IMR-90 (cell line): ENCODE measurements at regions not wholly inside any gene's neighbourhood (a gene's known extent, or its start where the extent isn't known, plus 50 kb on each side); places are given as distances from the start of the nearest gene placed in this dataset.

ENCODE experiments used
- ATAC-seq: fragments of 200-7000 bp; cut with Tn5 transposase; 2 replicates; pipeline ENCODE4 v1.9.1; 2020; ENCODE audit warnings: low read depth, mild to moderate bottlenecking, moderate library complexity
- BruUV-seq: library from RNA; stranded (reverse); fragments of 400-500 nt; replicated peaks from 2 replicates; lab custom pipeline; 2021; lab: Mats Ljungman, UMichigan
- CTCF ChIA-PET: fragments of 300-600 bp; formaldehyde crosslinking; extraction: SDS; loops from one replicate; lab custom pipeline; 2021; ENCODE audit warnings: antibody characterized with exemption; lab: Yijun Ruan, JAX
- POLR2A ChIA-PET: fragments of 300-600 bp; sonication (Branson Sonifier 250); formaldehyde crosslinking; loops from one replicate; lab custom pipeline; 2022; ENCODE audit warnings: antibody characterized with exemption; ENCODE audit not compliant: unreplicated experiment; lab: Charles Lee
- DNase-seq: peaks from one replicate; pipeline ENCODE4 v3.0.0; 2013
- H2AFZ ChIP-seq: replicated peaks from 2 replicates; pipeline ENCODE3; 2013; ENCODE audit warnings: low read length, mild to moderate bottlenecking; ENCODE audit not compliant: poor library complexity
- H2AK5ac ChIP-seq: 2 replicates; pipeline ENCODE4 v1.6.1; 2013; ENCODE audit warnings: low read depth, low read length, inconsistent platforms
- H2AK9ac ChIP-seq: replicated peaks from 2 replicates; pipeline ENCODE3; 2013; ENCODE audit warnings: mild to moderate bottlenecking, low read depth, low read length, moderate library complexity; ENCODE audit not compliant: poor library complexity
- H2BK120ac ChIP-seq: 2 replicates; pipeline ENCODE4 v1.6.1; 2013; ENCODE audit warnings: low read depth, low read length, inconsistent platforms
- H2BK15ac ChIP-seq: 3 replicates; pipeline ENCODE4 v1.6.1; 2013; ENCODE audit warnings: low read depth, low read length, inconsistent platforms
- H2BK20ac ChIP-seq: 2 replicates; pipeline ENCODE4 v1.6.1; 2013; ENCODE audit warnings: low read depth, mild to moderate bottlenecking, inconsistent platforms, low read length, moderate library complexity
- H2BK5ac ChIP-seq: 2 replicates; pipeline ENCODE4 v1.6.1; 2013; ENCODE audit warnings: mild to moderate bottlenecking, low read depth, low read length, inconsistent platforms; ENCODE audit not compliant: poor library complexity, severe bottlenecking
- H3K14ac ChIP-seq: replicated peaks from 2 replicates; pipeline ENCODE4 v1.6.1; 2013; ENCODE audit warnings: low read depth, low read length, inconsistent platforms
- H3K18ac ChIP-seq: 2 replicates; pipeline ENCODE4 v1.6.1; 2013; ENCODE audit warnings: low read depth, low read length, control low read depth
- H3K23ac ChIP-seq: 2 replicates; pipeline ENCODE4 v1.6.1; 2013; ENCODE audit warnings: low read depth, low read length, inconsistent platforms
- H3K27ac ChIP-seq: 2 replicates; pipeline ENCODE4 v1.5.1; 2013; ENCODE audit warnings: mild to moderate bottlenecking, control low read depth, low read length; ENCODE audit not compliant: insufficient read depth
- H3K27me3 ChIP-seq: 2 replicates; pipeline ENCODE4 v1.6.1; 2013; ENCODE audit warnings: low read length; ENCODE audit not compliant: control insufficient read depth, insufficient read depth
- H3K36me3 ChIP-seq: 2 replicates; pipeline ENCODE4 v1.6.1; 2013; ENCODE audit warnings: low read length, mixed read lengths; ENCODE audit not compliant: control insufficient read depth, insufficient read depth
- H3K4ac ChIP-seq: 2 replicates; pipeline ENCODE4 v1.6.1; 2013; ENCODE audit warnings: low read depth, low read length, inconsistent platforms
- H3K4me1 ChIP-seq: 2 replicates; pipeline ENCODE4 v1.6.1; 2013; ENCODE audit warnings: low read length, mixed read lengths; ENCODE audit not compliant: control insufficient read depth, insufficient read depth
- H3K4me2 ChIP-seq: 2 replicates; pipeline ENCODE4 v1.6.1; 2013; ENCODE audit warnings: low read depth, mild to moderate bottlenecking, control low read depth, low read length, moderate library complexity
- H3K4me3 ChIP-seq: 2 replicates; pipeline ENCODE4 v1.5.1; 2013; ENCODE audit warnings: low read depth, mild to moderate bottlenecking, control low read depth, low read length, moderate library complexity; ENCODE audit not compliant: insufficient read depth
- H3K56ac ChIP-seq: 2 replicates; pipeline ENCODE4 v1.6.1; 2013; ENCODE audit warnings: low read length, inconsistent platforms; ENCODE audit not compliant: insufficient read depth; ENCODE audit errors: extremely low read depth
- H3K79me1 ChIP-seq, 2 experiments: 2 replicates each; pipeline ENCODE4 v1.6.1; 2013; ENCODE audit warnings: low read length in 2 of 2, inconsistent platforms in 1 of 2, low read depth in 1 of 2
- H3K9ac ChIP-seq: 2 replicates; pipeline ENCODE4 v1.6.1; 2013; ENCODE audit warnings: low read depth, low read length, control low read depth
- H3K9me1 ChIP-seq: 2 replicates; pipeline ENCODE4 v1.6.1; 2013; ENCODE audit warnings: low read length, inconsistent platforms; ENCODE audit not compliant: insufficient read depth
- H3K9me3 ChIP-seq: 2 replicates; pipeline ENCODE4 v1.6.1; 2013; ENCODE audit warnings: low read length; ENCODE audit not compliant: control insufficient read depth, insufficient read depth
- H4K20me1 ChIP-seq: 2 replicates; pipeline ENCODE4 v1.6.1; 2013; ENCODE audit warnings: low read length, inconsistent platforms; ENCODE audit not compliant: insufficient read depth
- H4K5ac ChIP-seq: 2 replicates; pipeline ENCODE4 v1.6.1; 2013; ENCODE audit warnings: mild to moderate bottlenecking, low read depth, low read length, control low read depth
- H4K8ac ChIP-seq, 2 experiments: 2 replicates each; pipeline ENCODE4 v1.6.1; 2013; ENCODE audit warnings: low read depth in 2 of 2, low read length in 2 of 2, control low read depth in 1 of 2, inconsistent platforms in 1 of 2
- H4K91ac ChIP-seq: 2 replicates; pipeline ENCODE4 v1.6.1; 2013; ENCODE audit warnings: low read depth, low read length, inconsistent platforms; ENCODE audit not compliant: insufficient read depth
- BHLHE40 ChIP-seq: fragments of 150-350 bp; IDR thresholded peaks from 2 replicates; pipeline ENCODE4 v1.6.1; 2016; ENCODE audit warnings: mild to moderate bottlenecking, low read depth, low read length
- CEBPB ChIP-seq: IDR thresholded peaks from 2 replicates; pipeline ENCODE4 v1.6.1; 2012; ENCODE audit warnings: low read depth, low read length, improper control_type of control experiment
- CHD1 ChIP-seq: IDR thresholded peaks from 2 replicates; pipeline ENCODE4 v1.6.1; 2012; ENCODE audit warnings: low read depth, low read length, improper control_type of control experiment
- CTCF ChIP-seq: conservative IDR thresholded peaks from 2 replicates; pipeline ENCODE4 v1.5.1; 2012; ENCODE audit warnings: mild to moderate bottlenecking, low read depth, low read length, improper control_type of control experiment
- ELK1 ChIP-seq: fragments of 150-350 bp; IDR thresholded peaks from 2 replicates; pipeline ENCODE4 v1.6.1; 2016; ENCODE audit warnings: low read depth, mild to moderate bottlenecking, low read length, moderate library complexity, borderline replicate concordance
- FOS ChIP-seq: fragments of 150-350 bp; IDR thresholded peaks from 2 replicates; pipeline ENCODE4 v1.6.1; 2016; ENCODE audit warnings: low read depth, low read length
- MAFK ChIP-seq: IDR thresholded peaks from 2 replicates; pipeline ENCODE4 v1.6.1; 2012; ENCODE audit warnings: low read depth, low read length, improper control_type of control experiment
- MAZ ChIP-seq: IDR thresholded peaks from 2 replicates; pipeline ENCODE4 v1.6.1; 2012; ENCODE audit warnings: low read depth, mild to moderate bottlenecking, low read length, improper control_type of control experiment, moderate library complexity, borderline replicate concordance
- MXI1 ChIP-seq: IDR thresholded peaks from 2 replicates; pipeline ENCODE4 v1.6.1; 2012; ENCODE audit warnings: low read depth, mild to moderate bottlenecking, low read length, moderate library complexity, borderline replicate concordance
- RAD21 ChIP-seq: IDR thresholded peaks from 2 replicates; pipeline ENCODE4 v1.6.1; 2012; ENCODE audit warnings: low read length, improper control_type of control experiment
- RCOR1 ChIP-seq: IDR thresholded peaks from 2 replicates; pipeline ENCODE4 v1.6.1; 2012; ENCODE audit warnings: mild to moderate bottlenecking, low read length, improper control_type of control experiment; ENCODE audit not compliant: insufficient replicate concordance
- dilution Hi-C: fragments of 300-500 bp; cut with HindIII; formaldehyde crosslinking; loops from one replicate; pipeline ENCODE4 v1.14.3; 2018; ENCODE audit warnings: low sequenced_read_pairs; ENCODE audit not compliant: unreplicated experiment
- in situ Hi-C: fragments of 300-500 bp; cut with MboI; formaldehyde crosslinking; loops from 3 replicates; pipeline ENCODE4 v1.14.3; 2019; ENCODE audit warnings: low sequenced_read_pairs, inconsistent platforms, mixed read lengths
- intact Hi-C: fragments of 100-400 bp; cut with micrococcal nuclease; formaldehyde crosslinking; loops from 2 replicates; pipeline ENCODE4 v1.10.0; 2022

- Histone ChIP-seq H3K27ac (no peak overlapping the region), H3K14ac (no peak overlapping the region), H3K4me2 (no peak overlapping the region), H2AK9ac (no peak overlapping the region), H2BK5ac (no peak overlapping the region), H3K36me3 (no peaks in the 10 kb centered on the region), H3K9me3 (no peaks in the 10 kb centered on the region), H3K9ac (no peak overlapping the region), H3K18ac (no peak overlapping the region), H3K9me1 (no peaks in the 10 kb centered on the region), H3K27me3 (no peaks in the 10 kb centered on the region), H3K4me1 (no peaks in the 10 kb centered on the region), H4K8ac (no peak overlapping the region), H2BK120ac (no peak overlapping the region), H2AK5ac (no peak overlapping the region), H3K4ac (no peak overlapping the region), H4K20me1 (no peaks in the 10 kb centered on the region), H3K23ac (no peak overlapping the region), H2BK15ac (no peak overlapping the region), H4K5ac (no peak overlapping the region), H2BK20ac (no peak overlapping the region), H3K56ac (no peak overlapping the region), H3K79me1 (no peaks in the 10 kb centered on the region), H4K91ac (no peak overlapping the region), H3K4me3 (no peak overlapping the region), H2AFZ (no peak overlapping the region)
- no TSS peak for BruUV-seq
- intact Hi-C loops (no loop called here), in situ Hi-C loops (no loop called here), dilution Hi-C loops (no loop called here)
- TF ChIP-seq ELK1 (no peak), MXI1 (no peak), BHLHE40 (no peak), CTCF (no peak), CEBPB (no peak), MAFK (no peak), FOS (no peak), CHD1 (no peak), MAZ (no peak), RAD21 (no peak), RCOR1 (no peak)
- DNase-seq (no peak), ATAC-seq (no peak)
- ChIA-PET CTCF (no interaction called here), POLR2A (no interaction called here)
Observed at GRCh38 chr11:36741515-36741914, 143.5 kb upstream of the RAG2 start.
